ENCODE measurements at regions not wholly inside any gene's neighbourhood (a gene's known extent, or its start where the extent isn't known, plus 50 kb on each side); places are given as distances from the start of the nearest gene placed in this dataset.
"Not testable (repeated sequence)": the region's sequence is repeated elsewhere in the genome, so short reads cannot be mapped to it uniquely, and the experiment has no call there.

- TF ChIP-seq EZH2 (IDR thresholded peaks at IDR 0.05; ENCODE audit: borderline replicate concordance, low read depth, low read length, severe bottlenecking) (no peak), CTCF (IDR thresholded peaks at IDR 0.05; ENCODE audit: borderline replicate concordance, extremely low read depth, low read length, poor library complexity, severe bottlenecking) (no peak)
- Histone ChIP-seq H3K4me2 (ENCODE audit: insufficient read depth, low read length) (no peak overlapping the region), H3K36me3 (ENCODE audit: insufficient read depth, low read length) (no peaks in the 10 kb centered on the region), H3K9ac (ENCODE audit: low read depth, low read length) (no peak overlapping the region), H4K20me1 (ENCODE audit: insufficient read depth, low read length) (no peaks in the 10 kb centered on the region), H3K4me3 (ENCODE audit: low read depth in 1 of 2, low read length in 2 of 2) (no peak overlapping the region), H3K79me2 (ENCODE audit: insufficient read depth, low read length) (no peaks in the 10 kb centered on the region), H3K27me3 (ENCODE audit: insufficient read depth, low read length, poor library complexity) (no peaks in the 10 kb centered on the region), H3K27ac (ENCODE audit: low read length) (no peak overlapping the region), H2AFZ (ENCODE audit: low read depth, low read length) (no peak overlapping the region), H3K9me3 (ENCODE audit: insufficient read depth, low read length, severe bottlenecking) (peaks cover 5% of the 10 kb centered on the region), H3K4me1 (ENCODE audit: insufficient read depth, low read length) (no peaks in the 10 kb centered on the region)
- no peak for ATAC-seq (ENCODE audit: insufficient read depth, low read depth)
- no peak for DNase-seq
Observed at GRCh38 chr17:22373911-22374310, 681.6 kb downstream of the KCNJ18 start.

DNA sequence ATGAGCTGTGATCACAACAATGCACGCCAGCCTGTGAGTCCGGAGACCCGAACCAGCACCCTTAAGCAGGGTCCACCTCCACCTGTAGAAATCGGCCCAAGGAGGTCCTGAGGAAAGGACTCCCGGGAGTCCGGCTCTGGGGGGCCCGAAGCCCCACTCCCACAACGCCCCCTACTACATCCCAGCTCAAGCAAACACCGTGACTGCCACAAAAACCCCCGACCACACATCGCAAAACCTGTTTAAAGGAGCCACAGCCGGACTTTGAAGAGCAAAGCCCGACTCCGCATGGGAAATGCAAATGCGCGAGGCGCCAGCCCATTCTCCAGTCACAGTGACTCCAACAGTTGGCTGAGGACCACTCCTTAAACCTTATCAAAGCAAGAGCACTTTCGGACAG lies 682.4 kb downstream of the KCNJ18 start:
- H3K36me3 ChIP-seq (ENCODE audit: insufficient read depth, low read length), result no peaks in the 10 kb centered on the region

DNA sequence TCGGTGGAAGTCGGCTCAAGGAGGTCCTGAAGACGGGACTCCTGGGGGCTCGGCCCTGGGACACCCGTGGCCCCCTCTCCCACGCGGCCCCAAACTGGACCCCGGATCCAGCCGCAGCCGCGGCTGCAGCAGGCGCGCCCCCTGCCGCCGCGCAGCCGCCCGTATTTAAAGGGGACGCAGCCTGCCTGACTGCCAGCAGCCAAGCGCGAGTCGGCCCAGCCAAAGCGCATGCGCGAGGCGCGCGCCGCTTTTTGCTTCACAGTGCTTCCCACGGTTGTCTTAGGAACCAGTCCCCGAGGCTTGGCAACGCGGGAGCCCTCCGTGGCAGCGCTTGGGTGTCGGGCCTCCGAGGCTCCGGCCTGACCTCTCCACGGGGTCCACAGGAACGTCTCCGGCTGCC lies 684.4 kb downstream of the KCNJ18 start:
- H3K36me3 ChIP-seq (ENCODE audit: insufficient read depth, low read length); H3K79me2 ChIP-seq (ENCODE audit: insufficient read depth, low read length); H3K4me3 ChIP-seq (ENCODE audit: low read depth in 1 of 2, low read length in 2 of 2); H3K27me3 ChIP-seq (ENCODE audit: insufficient read depth, low read length, poor library complexity); ATAC-seq (ENCODE audit: insufficient read depth, low read depth); H3K4me2 ChIP-seq (ENCODE audit: insufficient read depth, low read length); DNase-seq; H3K9me3 ChIP-seq (ENCODE audit: insufficient read depth, low read length, severe bottlenecking); H3K4me1 ChIP-seq (ENCODE audit: insufficient read depth, low read length); H3K27ac ChIP-seq (ENCODE audit: low read length); H2AFZ ChIP-seq (ENCODE audit: low read depth, low read length); H4K20me1 ChIP-seq (ENCODE audit: insufficient read depth, low read length); H3K9ac ChIP-seq (ENCODE audit: low read depth, low read length): not testable (repeated sequence)

More for the DNA sequence above, 682.4 kb downstream of the KCNJ18 start:
- no peaks in the 10 kb centered on the region for H3K27me3 ChIP-seq (ENCODE audit: insufficient read depth, low read length, poor library complexity)
- TF ChIP-seq CTCF (IDR thresholded peaks at IDR 0.05; ENCODE audit: borderline replicate concordance, extremely low read depth, low read length, poor library complexity, severe bottlenecking), result no peak
- no peak for TF ChIP-seq EZH2 (IDR thresholded peaks at IDR 0.05; ENCODE audit: borderline replicate concordance, low read depth, low read length, severe bottlenecking)
- ATAC-seq (ENCODE audit: insufficient read depth, low read depth) (no peak), DNase-seq (no peak)
- no peaks in the 10 kb centered on the region for H3K79me2 ChIP-seq (ENCODE audit: insufficient read depth, low read length)
- H3K4me3 ChIP-seq (ENCODE audit: low read depth in 1 of 2, low read length in 2 of 2), result no peak overlapping the region
- H3K27ac ChIP-seq (ENCODE audit: low read length), result no peak overlapping the region
- peaks cover 5% of the 10 kb centered on the region for H3K9me3 ChIP-seq (ENCODE audit: insufficient read depth, low read length, severe bottlenecking)
- H4K20me1 ChIP-seq (ENCODE audit: insufficient read depth, low read length), result no peaks in the 10 kb centered on the region
- no peak overlapping the region for H3K4me2 ChIP-seq (ENCODE audit: insufficient read depth, low read length)
- no peaks in the 10 kb centered on the region for H3K4me1 ChIP-seq (ENCODE audit: insufficient read depth, low read length)
- no peak overlapping the region for H3K9ac ChIP-seq (ENCODE audit: low read depth, low read length)
- no peak overlapping the region for H2AFZ ChIP-seq (ENCODE audit: low read depth, low read length)

DNA sequence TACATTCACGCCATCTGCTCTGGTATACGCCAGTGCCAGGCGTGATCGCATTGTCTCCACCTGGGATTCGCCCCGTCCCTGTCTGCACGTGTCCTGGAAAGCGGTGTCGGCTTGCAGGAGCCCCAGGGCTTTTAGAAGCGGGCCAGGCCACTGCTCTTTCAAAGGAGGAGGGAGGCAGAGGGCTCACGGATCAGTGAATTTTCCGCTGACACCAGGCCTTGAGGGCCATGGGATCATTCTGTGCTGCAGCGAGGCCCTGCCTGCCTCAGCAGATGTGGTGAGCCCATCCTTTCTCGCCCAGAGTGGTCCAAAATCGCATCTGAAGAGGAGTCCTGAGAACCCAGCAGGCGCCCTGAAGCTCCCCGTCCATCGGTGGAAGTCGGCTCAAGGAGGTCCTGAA lies 686.4 kb downstream of the KCNJ18 start:
- not testable (repeated sequence) for H3K9ac ChIP-seq (ENCODE audit: low read depth, low read length); H3K4me1 ChIP-seq (ENCODE audit: insufficient read depth, low read length); H2AFZ ChIP-seq (ENCODE audit: low read depth, low read length); DNase-seq; H3K36me3 ChIP-seq (ENCODE audit: insufficient read depth, low read length); ATAC-seq (ENCODE audit: insufficient read depth, low read depth); H3K27me3 ChIP-seq (ENCODE audit: insufficient read depth, low read length, poor library complexity); H3K9me3 ChIP-seq (ENCODE audit: insufficient read depth, low read length, severe bottlenecking); H3K79me2 ChIP-seq (ENCODE audit: insufficient read depth, low read length); H4K20me1 ChIP-seq (ENCODE audit: insufficient read depth, low read length); H3K4me2 ChIP-seq (ENCODE audit: insufficient read depth, low read length); H3K4me3 ChIP-seq (ENCODE audit: low read depth in 1 of 2, low read length in 2 of 2); H3K27ac ChIP-seq (ENCODE audit: low read length)

GRCh38 chr17:22381589-22381988 lies 689.3 kb downstream of the KCNJ18 start:
- H3K27ac ChIP-seq (ENCODE audit: low read length); H3K79me2 ChIP-seq (ENCODE audit: insufficient read depth, low read length); H3K4me1 ChIP-seq (ENCODE audit: insufficient read depth, low read length); H3K4me2 ChIP-seq (ENCODE audit: insufficient read depth, low read length); H3K36me3 ChIP-seq (ENCODE audit: insufficient read depth, low read length); H3K9ac ChIP-seq (ENCODE audit: low read depth, low read length); ATAC-seq (ENCODE audit: insufficient read depth, low read depth); H2AFZ ChIP-seq (ENCODE audit: low read depth, low read length); DNase-seq; H3K4me3 ChIP-seq (ENCODE audit: low read depth in 1 of 2, low read length in 2 of 2); H3K9me3 ChIP-seq (ENCODE audit: insufficient read depth, low read length, severe bottlenecking); H3K27me3 ChIP-seq (ENCODE audit: insufficient read depth, low read length, poor library complexity); H4K20me1 ChIP-seq (ENCODE audit: insufficient read depth, low read length): not testable (repeated sequence)

DNA sequence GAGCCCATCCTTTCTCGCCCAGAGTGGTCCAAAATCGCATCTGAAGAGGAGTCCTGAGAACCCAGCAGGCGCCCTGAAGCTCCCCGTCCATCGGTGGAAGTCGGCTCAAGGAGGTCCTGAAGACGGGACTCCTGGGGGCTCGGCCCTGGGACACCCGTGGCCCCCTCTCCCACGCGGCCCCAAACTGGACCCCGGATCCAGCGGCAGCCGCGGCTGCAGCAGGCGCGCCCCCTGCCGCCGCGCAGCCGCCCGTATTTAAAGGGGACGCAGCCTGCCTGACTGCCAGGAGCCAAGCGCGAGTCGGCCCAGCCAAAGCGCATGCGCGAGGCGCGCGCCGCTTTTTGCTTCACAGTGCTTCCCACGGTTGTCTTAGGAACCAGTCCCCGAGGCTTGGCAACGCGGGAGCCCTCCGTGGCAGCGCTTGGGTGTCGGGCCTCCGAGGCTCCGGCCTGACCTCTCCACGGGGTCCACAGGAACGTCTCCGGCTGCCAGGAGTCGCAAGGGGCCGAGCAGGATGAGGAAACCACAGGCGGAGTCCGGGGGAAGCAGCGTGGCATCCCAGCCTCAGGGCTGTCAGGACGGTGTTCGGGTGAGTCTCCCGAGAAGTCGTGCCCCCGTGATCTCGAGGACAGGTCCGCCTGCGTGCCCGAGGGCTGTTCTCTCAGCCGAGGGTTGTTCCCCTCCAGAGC lies 691.6 kb downstream of the KCNJ18 start:
- H3K9ac ChIP-seq (ENCODE audit: low read depth, low read length); H3K27me3 ChIP-seq (ENCODE audit: insufficient read depth, low read length, poor library complexity); H3K4me1 ChIP-seq (ENCODE audit: insufficient read depth, low read length); H4K20me1 ChIP-seq (ENCODE audit: insufficient read depth, low read length); H3K27ac ChIP-seq (ENCODE audit: low read length); ATAC-seq (ENCODE audit: insufficient read depth, low read depth); H3K4me3 ChIP-seq (ENCODE audit: low read depth in 1 of 2, low read length in 2 of 2); H3K79me2 ChIP-seq (ENCODE audit: insufficient read depth, low read length); H3K4me2 ChIP-seq (ENCODE audit: insufficient read depth, low read length); H2AFZ ChIP-seq (ENCODE audit: low read depth, low read length); H3K36me3 ChIP-seq (ENCODE audit: insufficient read depth, low read length); DNase-seq; H3K9me3 ChIP-seq (ENCODE audit: insufficient read depth, low read length, severe bottlenecking): not testable (repeated sequence)

DNA sequence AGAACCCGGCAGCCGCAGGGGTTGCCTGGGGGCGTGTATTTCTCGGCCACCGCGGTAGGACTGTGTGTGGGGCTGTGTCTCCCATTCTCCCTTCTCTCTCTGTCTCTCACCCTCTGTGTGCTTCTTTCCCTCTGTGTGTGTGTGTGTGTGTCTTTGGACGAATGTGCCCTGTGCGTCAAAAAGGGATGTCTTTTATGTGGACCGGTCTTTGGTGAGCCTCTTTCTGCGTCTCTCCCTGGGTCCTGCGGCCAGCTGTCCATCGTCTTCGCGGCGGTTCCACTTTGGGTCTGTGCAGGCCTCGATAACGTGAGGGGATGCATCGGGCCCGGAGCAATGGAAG lies 692.1 kb downstream of the KCNJ18 start:
- H3K9ac ChIP-seq (ENCODE audit: low read depth, low read length); H2AFZ ChIP-seq (ENCODE audit: low read depth, low read length); H4K20me1 ChIP-seq (ENCODE audit: insufficient read depth, low read length); ATAC-seq (ENCODE audit: insufficient read depth, low read depth); H3K9me3 ChIP-seq (ENCODE audit: insufficient read depth, low read length, severe bottlenecking); DNase-seq; H3K36me3 ChIP-seq (ENCODE audit: insufficient read depth, low read length); H3K4me3 ChIP-seq (ENCODE audit: low read depth in 1 of 2, low read length in 2 of 2); H3K27ac ChIP-seq (ENCODE audit: low read length); H3K79me2 ChIP-seq (ENCODE audit: insufficient read depth, low read length); H3K4me2 ChIP-seq (ENCODE audit: insufficient read depth, low read length); H3K27me3 ChIP-seq (ENCODE audit: insufficient read depth, low read length, poor library complexity); H3K4me1 ChIP-seq (ENCODE audit: insufficient read depth, low read length): not testable (repeated sequence)
